SU-DHL-6 (cell line): ENCODE measurements at regions not wholly inside any gene's neighbourhood (a gene's known extent, or its start where the extent isn't known, plus 50 kb on each side); places are given as distances from the start of the nearest gene placed in this dataset.

Experiments used
- EZH2phosphoT487 ChIP-seq: fragments of 200-600 bp; sonication (generic), shearing (Covaris generic); conservative IDR thresholded peaks from 2 replicates; pipeline ENCODE4 v1.6.1; 2018; ENCODE audit warnings: mild to moderate bottlenecking, antibody characterized with exemption, low read length, moderate library complexity, mixed read lengths
- TF ChIP-seq, protein P1 (sequence below): fragments of 200-600 bp; sonication (generic); IDR thresholded peaks from one replicate; pipeline ENCODE4 v1.5.1; 2017; ENCODE audit warnings: antibody characterized with exemption, mild to moderate bottlenecking, low read length, moderate library complexity; ENCODE audit not compliant: insufficient read depth, poor library complexity, severe bottlenecking

DNA sequence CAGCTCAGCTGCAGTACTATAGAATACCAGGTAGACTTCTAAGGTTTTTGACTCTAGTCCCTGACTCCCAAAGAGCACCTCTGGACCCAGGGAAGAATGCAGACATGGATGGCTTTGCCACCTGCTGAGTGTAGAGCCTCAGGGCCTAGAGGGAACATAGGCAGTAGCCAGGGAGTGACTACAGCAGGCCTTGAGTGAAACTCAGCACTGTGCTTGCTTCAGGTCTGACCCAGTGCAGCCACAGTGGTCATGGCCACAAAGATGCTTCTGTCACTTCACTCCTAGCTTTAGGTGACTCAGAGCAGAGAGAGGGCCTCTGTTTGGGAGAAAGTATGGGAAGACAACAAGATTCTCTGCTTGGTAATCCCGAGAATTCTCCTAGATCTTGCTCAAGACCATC is 162.2 kb upstream of the ITGA4 start:
- TF ChIP-seq, protein P1, sequence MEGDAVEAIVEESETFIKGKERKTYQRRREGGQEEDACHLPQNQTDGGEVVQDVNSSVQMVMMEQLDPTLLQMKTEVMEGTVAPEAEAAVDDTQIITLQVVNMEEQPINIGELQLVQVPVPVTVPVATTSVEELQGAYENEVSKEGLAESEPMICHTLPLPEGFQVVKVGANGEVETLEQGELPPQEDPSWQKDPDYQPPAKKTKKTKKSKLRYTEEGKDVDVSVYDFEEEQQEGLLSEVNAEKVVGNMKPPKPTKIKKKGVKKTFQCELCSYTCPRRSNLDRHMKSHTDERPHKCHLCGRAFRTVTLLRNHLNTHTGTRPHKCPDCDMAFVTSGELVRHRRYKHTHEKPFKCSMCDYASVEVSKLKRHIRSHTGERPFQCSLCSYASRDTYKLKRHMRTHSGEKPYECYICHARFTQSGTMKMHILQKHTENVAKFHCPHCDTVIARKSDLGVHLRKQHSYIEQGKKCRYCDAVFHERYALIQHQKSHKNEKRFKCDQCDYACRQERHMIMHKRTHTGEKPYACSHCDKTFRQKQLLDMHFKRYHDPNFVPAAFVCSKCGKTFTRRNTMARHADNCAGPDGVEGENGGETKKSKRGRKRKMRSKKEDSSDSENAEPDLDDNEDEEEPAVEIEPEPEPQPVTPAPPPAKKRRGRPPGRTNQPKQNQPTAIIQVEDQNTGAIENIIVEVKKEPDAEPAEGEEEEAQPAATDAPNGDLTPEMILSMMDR: no peak
- TF ChIP-seq EZH2phosphoT487: no peak
